Caco-2 (cell line): ENCODE measurements at regions not wholly inside any gene's neighbourhood (a gene's known extent, or its start where the extent isn't known, plus 50 kb on each side); places are given as distances from the start of the nearest gene placed in this dataset.

Source experiments
- BruUV-seq: library from RNA; stranded (reverse); fragments of 400-500 nt; replicated peaks from 2 replicates; lab custom pipeline; 2021; lab: Mats Ljungman, UMichigan
- CTCF ChIA-PET: fragments of 300-600 bp; sonication (Branson Sonifier 250); formaldehyde crosslinking; loops from one replicate; lab custom pipeline; 2022; ENCODE audit warnings: antibody characterized with exemption; lab: Charles Lee
- POLR2A ChIA-PET: fragments of 300-600 bp; sonication (Branson Sonifier 250); formaldehyde crosslinking; loops from one replicate; lab custom pipeline; 2022; ENCODE audit warnings: antibody characterized with exemption; lab: Charles Lee
- DNase-seq, 2 experiments: peaks; one replicate each; pipeline versions ENCODE4 v3.0.0 to v3.0.0-alpha.2; 2020 to 2022
- H3K27me3 ChIP-seq: replicated peaks from 2 replicates; pipeline ENCODE4 v1.6.0; 2011; ENCODE audit warnings: low read length; ENCODE audit not compliant: control insufficient read depth, insufficient read depth
- H3K36me3 ChIP-seq: 2 replicates; pipeline ENCODE4 v1.5.1; 2011; ENCODE audit warnings: low read length; ENCODE audit not compliant: control insufficient read depth, insufficient read depth
- H3K4me1 ChIP-seq: fragments of 250-450 bp; sonication (Bioruptor Pico); 2 replicates; pipeline ENCODE4 v1.5.1; 2020; ENCODE audit warnings: mild to moderate bottlenecking
- H3K4me3 ChIP-seq: 2 replicates; pipeline ENCODE4 v1.5.1; 2011; ENCODE audit warnings: low read depth, mild to moderate bottlenecking, control low read depth, low read length
- H3K9me3 ChIP-seq: fragments of 250-450 bp; sonication (Bioruptor Pico); 2 replicates; pipeline ENCODE4 v1.5.1; 2020; ENCODE audit warnings: mild to moderate bottlenecking, moderate library complexity
- H3K27ac Mint-ChIP-seq: one replicate; pipeline ENCODE4 v1.8.0; 2022; ENCODE audit warnings: mixed read lengths; ENCODE audit not compliant: unreplicated experiment
- H3K27me3 Mint-ChIP-seq: one replicate; pipeline ENCODE4 v1.8.0; 2022; ENCODE audit warnings: mixed read lengths; ENCODE audit not compliant: insufficient read depth, unreplicated experiment
- H3K36me3 Mint-ChIP-seq: one replicate; pipeline ENCODE4 v1.8.0; 2022; ENCODE audit warnings: mild to moderate bottlenecking, mixed read lengths; ENCODE audit not compliant: insufficient read depth, unreplicated experiment
- H3K4me1 Mint-ChIP-seq: one replicate; pipeline ENCODE4 v1.8.0; 2022; ENCODE audit warnings: low read depth, mixed read lengths; ENCODE audit not compliant: unreplicated experiment
- H3K4me3 Mint-ChIP-seq: one replicate; pipeline ENCODE4 v1.8.0; 2022; ENCODE audit warnings: mild to moderate bottlenecking, moderate library complexity, mixed read lengths; ENCODE audit not compliant: unreplicated experiment
- H3K9me3 Mint-ChIP-seq: one replicate; pipeline ENCODE4 v1.8.0; 2022; ENCODE audit warnings: mixed read lengths; ENCODE audit not compliant: unreplicated experiment
- intact Hi-C: fragments of 100-400 bp; cut with micrococcal nuclease; formaldehyde crosslinking; loops from one replicate; pipeline ENCODE4 v1.10.0; 2022; ENCODE audit not compliant: unreplicated experiment
- TF ChIP-seq, protein P1 (sequence below), 2 experiments: fragments of 200-600 bp in 1 of 2; IDR thresholded peaks; 1 replicate in 1 of 2; 2 replicates in 1 of 2; pipeline versions ENCODE4 v1.5.1 to v1.8.0; 2011 to 2022; ENCODE audit warnings: antibody characterized with exemption in 1 of 2, control low read depth in 1 of 2, inconsistent platforms in 1 of 2, low read depth in 1 of 2, low read length in 1 of 2, mild to moderate bottlenecking in 1 of 2, moderate library complexity in 1 of 2; ENCODE audit not compliant: insufficient read depth in 1 of 2, severe bottlenecking in 1 of 2, unreplicated experiment in 1 of 2

DNA sequence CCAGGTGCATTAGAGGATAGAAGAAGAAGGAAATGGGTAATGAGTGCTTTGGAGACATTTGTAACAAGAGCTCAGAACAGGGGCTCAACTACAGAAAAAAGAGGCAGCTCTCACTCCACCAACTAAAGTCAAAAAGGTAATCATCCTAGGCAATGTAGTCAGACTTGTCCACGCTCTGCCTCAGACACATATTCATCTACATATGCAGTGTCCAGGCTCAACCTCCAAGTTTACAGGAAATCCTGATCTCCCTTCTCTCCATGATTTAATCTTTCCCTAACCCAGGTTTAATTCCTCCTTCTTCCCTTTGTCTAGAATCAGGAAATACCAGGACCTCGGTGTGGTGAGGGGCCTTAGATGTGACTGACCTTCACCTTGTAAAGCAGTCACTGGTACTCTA, 65.7 kb upstream of the SELENOP start:
- Histone ChIP-seq H3K27me3 (no peaks in the 10 kb centered on the region), H3K36me3 (no peaks in the 10 kb centered on the region; the same call in 1 of the 2 replicates), H3K4me3 (no peak overlapping the region), H3K4me1 (peaks cover 54% of the 10 kb centered on the region), H3K9me3 (no peaks in the 10 kb centered on the region)
- TF ChIP-seq, protein P1, sequence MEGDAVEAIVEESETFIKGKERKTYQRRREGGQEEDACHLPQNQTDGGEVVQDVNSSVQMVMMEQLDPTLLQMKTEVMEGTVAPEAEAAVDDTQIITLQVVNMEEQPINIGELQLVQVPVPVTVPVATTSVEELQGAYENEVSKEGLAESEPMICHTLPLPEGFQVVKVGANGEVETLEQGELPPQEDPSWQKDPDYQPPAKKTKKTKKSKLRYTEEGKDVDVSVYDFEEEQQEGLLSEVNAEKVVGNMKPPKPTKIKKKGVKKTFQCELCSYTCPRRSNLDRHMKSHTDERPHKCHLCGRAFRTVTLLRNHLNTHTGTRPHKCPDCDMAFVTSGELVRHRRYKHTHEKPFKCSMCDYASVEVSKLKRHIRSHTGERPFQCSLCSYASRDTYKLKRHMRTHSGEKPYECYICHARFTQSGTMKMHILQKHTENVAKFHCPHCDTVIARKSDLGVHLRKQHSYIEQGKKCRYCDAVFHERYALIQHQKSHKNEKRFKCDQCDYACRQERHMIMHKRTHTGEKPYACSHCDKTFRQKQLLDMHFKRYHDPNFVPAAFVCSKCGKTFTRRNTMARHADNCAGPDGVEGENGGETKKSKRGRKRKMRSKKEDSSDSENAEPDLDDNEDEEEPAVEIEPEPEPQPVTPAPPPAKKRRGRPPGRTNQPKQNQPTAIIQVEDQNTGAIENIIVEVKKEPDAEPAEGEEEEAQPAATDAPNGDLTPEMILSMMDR (IDR thresholded peaks at IDR 0.05; ENCODE audit: insufficient read depth in 1 of 2, low read depth in 1 of 2, low read length in 1 of 2, severe bottlenecking in 1 of 2, unreplicated experiment in 1 of 2), result no peak
- H3K4me1 Mint-ChIP-seq, result peaks cover 49% of the 10 kb centered on the region
- ChIA-PET CTCF (interaction anchor here (0.6 kb wide), 1 partner anchor 65 kb away, joined by 4 read pairs; no protein-coding TSS in a partner anchor), POLR2A (interaction anchor here (0.9 kb wide), 1 partner anchor 67 kb away, joined by 3 read pairs; no protein-coding TSS in a partner anchor)
- peak overlapping the region; percentile 12 for H3K27ac Mint-ChIP-seq
- DNase-seq, result no peak
- no peaks in the 10 kb centered on the region for H3K36me3 Mint-ChIP-seq
- no peaks in the 10 kb centered on the region for H3K27me3 Mint-ChIP-seq
- H3K9me3 Mint-ChIP-seq, result no peaks in the 10 kb centered on the region
- no peak overlapping the region for H3K4me3 Mint-ChIP-seq
- BruUV-seq, result no TSS peak
- intact Hi-C loops, result no loop called here

DNA sequence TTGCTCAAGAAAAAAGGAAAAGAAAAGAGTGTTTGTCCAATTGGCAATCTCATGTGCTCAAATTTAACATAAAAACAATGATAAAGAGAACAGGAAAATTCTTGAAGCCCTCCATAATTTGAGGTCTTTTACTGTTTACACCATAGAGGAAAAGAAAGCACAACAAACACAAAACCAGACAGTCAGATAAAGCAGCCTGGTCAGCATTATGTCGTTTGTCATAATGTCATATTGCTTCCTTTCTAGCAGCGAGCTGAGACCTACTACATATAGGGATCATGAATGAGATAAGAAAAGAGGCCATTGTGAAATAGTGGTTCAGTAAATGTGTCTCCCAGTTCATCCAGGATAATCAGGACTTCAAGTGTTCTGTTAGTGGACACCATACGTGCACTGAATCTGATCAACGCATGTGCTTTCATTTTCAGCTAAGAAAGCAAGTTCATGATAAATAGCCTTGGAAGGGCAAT, 64.7 kb upstream of the SELENOP start:
- ChIA-PET POLR2A (no interaction called here), CTCF (no interaction called here)
- no peaks in the 10 kb centered on the region for H3K9me3 ChIP-seq
- TF ChIP-seq, protein P1 (IDR thresholded peaks at IDR 0.05; ENCODE audit: insufficient read depth in 1 of 2, low read depth in 1 of 2, low read length in 1 of 2, severe bottlenecking in 1 of 2, unreplicated experiment in 1 of 2), result no peak
- Mint-ChIP-seq H3K9me3 (no peaks in the 10 kb centered on the region), H3K27me3 (no peaks in the 10 kb centered on the region), H3K27ac (no peak overlapping the region), H3K4me3 (no peak overlapping the region), H3K4me1 (peaks cover 49% of the 10 kb centered on the region), H3K36me3 (no peaks in the 10 kb centered on the region)
- H3K4me1 ChIP-seq, result peaks cover 54% of the 10 kb centered on the region
- intact Hi-C loops, result no loop called here
- DNase-seq, result no peak
- no TSS peak for BruUV-seq
- no peaks in the 10 kb centered on the region for H3K27me3 ChIP-seq
- H3K36me3 ChIP-seq, result no peaks in the 10 kb centered on the region; the same call in 1 of the 2 replicates
- H3K4me3 ChIP-seq, result no peak overlapping the region

DNA sequence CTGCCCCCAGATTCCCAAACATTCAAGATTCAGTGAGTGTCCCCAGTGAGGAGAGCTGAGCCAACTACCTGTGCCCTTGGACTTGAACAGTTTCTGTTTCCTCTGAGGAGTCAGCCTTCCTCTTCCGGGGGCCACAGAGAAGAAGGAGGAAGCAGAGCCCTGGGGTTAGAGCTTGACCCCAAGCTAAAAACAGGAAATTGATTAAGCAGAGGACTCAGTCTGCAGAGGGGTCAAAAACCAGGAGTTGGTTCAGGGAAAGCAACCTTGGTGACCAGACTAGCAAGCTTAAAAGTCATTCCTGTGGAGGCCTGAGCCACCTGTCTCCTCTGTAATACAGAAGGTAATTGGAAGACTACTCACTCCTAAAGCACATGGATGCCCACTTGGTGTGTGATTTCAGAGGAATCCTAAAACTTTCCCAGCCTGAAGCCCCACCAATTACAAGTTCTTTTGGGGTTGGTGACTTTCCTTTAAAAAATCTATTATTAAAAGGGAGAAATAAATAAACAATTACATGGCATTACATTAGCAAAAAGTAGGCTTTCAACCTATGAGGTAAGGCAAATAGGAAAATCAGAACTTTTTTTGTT, 64.2 kb upstream of the SELENOP start:
- no peaks in the 10 kb centered on the region; the same call in 1 of the 2 replicates for H3K36me3 ChIP-seq
- H3K27me3 ChIP-seq, result no peaks in the 10 kb centered on the region
- Mint-ChIP-seq H3K36me3 (no peaks in the 10 kb centered on the region), H3K4me1 (peaks cover 49% of the 10 kb centered on the region), H3K9me3 (no peaks in the 10 kb centered on the region), H3K27ac (no peak overlapping the region), H3K4me3 (no peak overlapping the region), H3K27me3 (no peaks in the 10 kb centered on the region)
- ChIA-PET CTCF (interaction anchor here (1.3 kb wide), 1 partner anchor 13 kb away, joined by 3 read pairs; no protein-coding TSS in a partner anchor), POLR2A (no interaction called here)
- intact Hi-C loops, result loop anchor here (2.0 kb wide), 1 partner anchor 21 kb away; no protein-coding TSS in a partner anchor
- TF ChIP-seq, protein P1 (IDR thresholded peaks at IDR 0.05; ENCODE audit: insufficient read depth in 1 of 2, low read depth in 1 of 2, low read length in 1 of 2, severe bottlenecking in 1 of 2, unreplicated experiment in 1 of 2), result no peak
- DNase-seq, result no peak
- peaks cover 58% of the 10 kb centered on the region for H3K4me1 ChIP-seq
- no peaks in the 10 kb centered on the region for H3K9me3 ChIP-seq
- no TSS peak for BruUV-seq
- H3K4me3 ChIP-seq, result no peak overlapping the region
